Mesothelial cell of epicardium (in vitro differentiated cells): ENCODE measurements at regions not wholly inside any gene's neighbourhood (a gene's known extent, or its start where the extent isn't known, plus 50 kb on each side); places are given as distances from the start of the nearest gene placed in this dataset.

ENCODE experiments used
- DNase-seq, 2 experiments: peaks; one replicate each; pipeline ENCODE4 v3.0.0; 2021; ENCODE audit warnings: low spot score in 2 of 2; ENCODE audit not compliant: unreplicated experiment in 2 of 2
- H3K27ac Mint-ChIP-seq: 2 replicates; pipeline ENCODE4 v1.8.0; 2021; ENCODE audit warnings: mixed read lengths
- H3K27me3 Mint-ChIP-seq: 2 replicates; pipeline ENCODE4 v1.8.0; 2021; ENCODE audit warnings: low read depth, mixed read lengths
- H3K36me3 Mint-ChIP-seq: 2 replicates; pipeline ENCODE4 v1.8.0; 2021; ENCODE audit warnings: mixed read lengths
- H3K4me1 Mint-ChIP-seq: 2 replicates; pipeline ENCODE4 v1.8.0; 2021; ENCODE audit warnings: mixed read lengths
- H3K4me3 Mint-ChIP-seq: 2 replicates; pipeline ENCODE4 v1.8.0; 2021; ENCODE audit warnings: mild to moderate bottlenecking, moderate library complexity, mixed read lengths
- H3K9me3 Mint-ChIP-seq: 2 replicates; pipeline ENCODE4 v1.8.0; 2021; ENCODE audit warnings: mixed read lengths
- TF ChIP-seq, protein P1 (sequence below): fragments of 200-600 bp; sonication (generic); IDR thresholded peaks from one replicate; pipeline ENCODE4 v1.5.0; 2021; ENCODE audit warnings: antibody characterized with exemption; ENCODE audit not compliant: unreplicated experiment

DNA sequence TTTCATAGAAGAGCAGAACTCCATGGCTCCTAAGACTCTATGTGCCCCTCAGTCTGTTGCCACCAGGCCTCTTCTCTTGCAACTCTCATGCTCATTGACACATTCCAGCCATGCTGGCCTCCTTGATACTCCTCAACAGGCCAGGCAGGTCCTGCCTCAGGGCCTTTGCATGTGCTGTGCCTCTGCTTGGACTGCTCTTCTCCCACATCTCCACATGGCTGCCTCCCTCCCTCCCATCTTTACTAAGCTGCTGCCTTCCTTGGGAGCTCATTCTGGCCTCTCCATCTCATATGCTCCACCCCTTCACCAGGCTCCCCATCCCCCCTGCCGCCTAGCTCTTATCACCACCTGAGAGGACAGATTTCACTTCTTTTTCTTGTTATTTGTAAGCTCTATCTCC, 103.8 kb upstream of the GPR26 start:
- TF ChIP-seq, protein P1, sequence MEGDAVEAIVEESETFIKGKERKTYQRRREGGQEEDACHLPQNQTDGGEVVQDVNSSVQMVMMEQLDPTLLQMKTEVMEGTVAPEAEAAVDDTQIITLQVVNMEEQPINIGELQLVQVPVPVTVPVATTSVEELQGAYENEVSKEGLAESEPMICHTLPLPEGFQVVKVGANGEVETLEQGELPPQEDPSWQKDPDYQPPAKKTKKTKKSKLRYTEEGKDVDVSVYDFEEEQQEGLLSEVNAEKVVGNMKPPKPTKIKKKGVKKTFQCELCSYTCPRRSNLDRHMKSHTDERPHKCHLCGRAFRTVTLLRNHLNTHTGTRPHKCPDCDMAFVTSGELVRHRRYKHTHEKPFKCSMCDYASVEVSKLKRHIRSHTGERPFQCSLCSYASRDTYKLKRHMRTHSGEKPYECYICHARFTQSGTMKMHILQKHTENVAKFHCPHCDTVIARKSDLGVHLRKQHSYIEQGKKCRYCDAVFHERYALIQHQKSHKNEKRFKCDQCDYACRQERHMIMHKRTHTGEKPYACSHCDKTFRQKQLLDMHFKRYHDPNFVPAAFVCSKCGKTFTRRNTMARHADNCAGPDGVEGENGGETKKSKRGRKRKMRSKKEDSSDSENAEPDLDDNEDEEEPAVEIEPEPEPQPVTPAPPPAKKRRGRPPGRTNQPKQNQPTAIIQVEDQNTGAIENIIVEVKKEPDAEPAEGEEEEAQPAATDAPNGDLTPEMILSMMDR: no peak
- DNase-seq: no peak

DNA sequence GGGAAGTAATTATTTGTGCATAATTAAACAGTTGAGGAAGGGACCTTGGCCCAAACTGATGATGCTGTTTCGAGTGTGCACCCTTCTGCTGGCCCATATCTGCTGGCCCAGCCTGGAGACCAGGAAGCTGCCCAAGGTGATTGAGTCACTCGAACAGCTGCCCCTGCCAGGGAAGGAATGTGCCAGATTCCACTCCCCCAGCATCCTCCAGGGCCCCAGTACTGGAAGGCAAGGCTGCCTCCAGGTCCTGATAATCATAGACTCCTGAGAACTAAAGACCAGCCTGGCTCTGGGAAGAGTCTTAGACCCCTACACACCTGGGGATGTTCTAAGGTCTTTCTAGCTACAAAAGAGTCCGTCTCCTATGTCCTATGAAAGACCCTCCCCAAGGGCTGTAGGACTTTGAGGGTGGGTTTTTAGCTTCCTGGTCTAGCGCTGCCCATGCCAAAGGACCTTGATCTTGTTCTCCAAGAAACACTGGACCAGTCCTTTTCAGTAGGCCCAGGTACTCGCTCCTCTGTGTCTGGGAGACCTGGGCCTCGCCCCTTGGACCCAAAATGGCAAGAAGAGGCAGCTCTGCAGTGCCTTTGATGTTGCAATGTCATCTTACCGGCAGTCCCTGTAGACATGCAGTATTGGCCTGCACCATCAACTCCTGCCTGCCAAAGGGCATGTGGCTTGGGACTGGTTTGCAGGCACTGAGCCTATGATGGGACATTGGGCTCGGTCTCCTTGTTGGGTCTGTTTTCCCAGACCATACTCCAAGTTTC, 103.2 kb upstream of the GPR26 start:
- Mint-ChIP-seq H3K27ac (no peak overlapping the region), H3K36me3 (no peaks in the 10 kb centered on the region), H3K9me3 (no peaks in the 10 kb centered on the region), H3K4me1 (no peaks in the 10 kb centered on the region), H3K4me3 (no peak overlapping the region), H3K27me3 (peaks cover 40% of the 10 kb centered on the region)
- DNase-seq: peak in 1 of 2 experiments; percentile 19
- TF ChIP-seq, protein P1: no peak

More for the DNA sequence above, 103.8 kb upstream of the GPR26 start:
- no peaks in the 10 kb centered on the region for H3K9me3 Mint-ChIP-seq
- no peak overlapping the region for H3K4me3 Mint-ChIP-seq
- H3K27ac Mint-ChIP-seq: no peak overlapping the region
- no peaks in the 10 kb centered on the region for H3K36me3 Mint-ChIP-seq
- no peaks in the 10 kb centered on the region for H3K4me1 Mint-ChIP-seq
- H3K27me3 Mint-ChIP-seq: peaks cover 44% of the 10 kb centered on the region

DNA sequence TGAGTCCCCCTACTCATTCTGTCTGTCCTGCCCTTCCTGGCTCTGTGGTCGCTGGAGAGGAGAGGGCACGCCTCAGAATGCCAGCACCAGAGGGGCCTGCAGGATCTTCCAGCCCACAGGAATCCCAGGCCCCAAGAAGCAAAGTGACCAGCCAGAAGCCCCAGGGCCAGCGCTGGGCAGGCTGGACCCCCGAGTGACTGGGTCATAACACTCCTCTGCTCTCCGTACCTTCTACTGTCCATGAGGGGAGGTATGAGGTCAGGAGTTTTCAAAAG, 102.6 kb upstream of the GPR26 start:
- H3K9me3 Mint-ChIP-seq: no peaks in the 10 kb centered on the region
- TF ChIP-seq, protein P1: no peak
- no peak overlapping the region for H3K4me3 Mint-ChIP-seq
- H3K36me3 Mint-ChIP-seq: no peaks in the 10 kb centered on the region
- peaks cover 41% of the 10 kb centered on the region for H3K27me3 Mint-ChIP-seq
- H3K4me1 Mint-ChIP-seq: no peaks in the 10 kb centered on the region
- peak in 1 of 2 experiments; percentile 30 for DNase-seq
- H3K27ac Mint-ChIP-seq: no peak overlapping the region

DNA sequence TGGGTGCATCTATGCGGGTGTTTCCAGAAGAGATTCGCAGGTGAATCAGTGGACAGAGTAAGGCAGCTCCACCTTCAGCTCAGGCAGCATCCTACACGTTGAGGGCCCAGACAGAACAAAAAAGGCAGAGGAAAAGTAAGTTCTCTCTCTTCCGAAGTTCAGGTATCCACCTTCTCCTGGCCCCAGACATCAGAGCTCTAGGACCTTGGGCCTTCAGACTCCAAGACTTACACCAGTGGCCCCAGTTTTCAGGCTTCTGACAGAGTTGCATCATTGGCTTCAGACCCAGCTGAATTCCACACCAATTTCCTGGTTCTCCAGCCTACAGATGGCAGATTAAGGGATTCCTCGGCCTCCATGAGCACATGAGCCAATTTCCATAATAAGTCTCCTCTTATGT, 102.2 kb upstream of the GPR26 start:
- DNase-seq: peak in 1 of 2 experiments; percentile 31
- H3K27ac Mint-ChIP-seq: no peak overlapping the region
- no peak overlapping the region for H3K4me3 Mint-ChIP-seq
- H3K4me1 Mint-ChIP-seq: no peaks in the 10 kb centered on the region
- TF ChIP-seq, protein P1: no peak
- peaks cover 42% of the 10 kb centered on the region for H3K27me3 Mint-ChIP-seq
- no peaks in the 10 kb centered on the region for H3K36me3 Mint-ChIP-seq
- no peaks in the 10 kb centered on the region for H3K9me3 Mint-ChIP-seq

DNA sequence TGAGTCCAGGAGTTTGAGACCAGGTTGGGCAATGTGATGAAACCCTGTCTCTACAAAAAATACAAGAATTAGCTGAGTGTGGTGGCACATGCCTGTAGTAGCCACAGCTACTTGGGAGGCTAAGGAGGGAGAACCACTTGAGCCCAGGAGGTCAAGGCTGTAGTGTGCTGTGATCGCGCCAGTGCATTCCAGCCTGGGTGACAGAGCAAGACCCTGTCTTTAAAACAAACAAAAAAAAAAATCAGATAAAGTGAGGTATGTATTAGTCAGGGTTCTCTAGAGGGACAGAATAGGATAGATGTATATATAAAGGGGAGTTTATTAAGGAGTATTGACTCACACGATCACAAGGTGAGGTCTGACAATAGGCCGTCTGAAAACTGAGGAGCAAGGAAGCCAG, 101.5 kb upstream of the GPR26 start:
- H3K4me3 Mint-ChIP-seq: no peak overlapping the region
- H3K36me3 Mint-ChIP-seq: no peaks in the 10 kb centered on the region
- H3K27me3 Mint-ChIP-seq: peaks cover 44% of the 10 kb centered on the region
- no peak overlapping the region for H3K27ac Mint-ChIP-seq
- H3K9me3 Mint-ChIP-seq: no peaks in the 10 kb centered on the region
- TF ChIP-seq, protein P1: no peak
- no peaks in the 10 kb centered on the region for H3K4me1 Mint-ChIP-seq
- peak in 1 of 2 experiments; percentile 17 for DNase-seq
